ENCODE measurements at regions not wholly inside any gene's neighbourhood (a gene's known extent, or its start where the extent isn't known, plus 50 kb on each side); places are given as distances from the start of the nearest gene placed in this dataset.
A peak's percentile ranks its signal among the peaks of the same experiment; 100 is the strongest.
"Not testable (repeated sequence)": the region's sequence is repeated elsewhere in the genome, so short reads cannot be mapped to it uniquely, and the experiment has no call there.

- TF ChIP-seq CTCF (IDR thresholded peaks at IDR 0.05; ENCODE audit: low read depth, low read length) = no peak
- H3K4me3 ChIP-seq = no peak overlapping the region
- no peak for DNase-seq (ENCODE audit: low read depth in 1 of 2, low spot score in 1 of 2)
Measured at GRCh38 chr2:236994361-236994760, 91.3 kb upstream of the COPS8 start.

GRCh38 chr2:236997069-236997715, 88.5 kb upstream of the COPS8 start:
- Histone ChIP-seq H3K4me3 (no peak overlapping the region), H3K4me1 (ENCODE audit: low read depth) (peaks cover 7% of the 10 kb centered on the region), H3K27ac (no peak overlapping the region), H3K9me3 (ENCODE audit: low read depth) (no peaks in the 10 kb centered on the region), H3K36me3 (no peaks in the 10 kb centered on the region), H3K27me3 (no peaks in the 10 kb centered on the region)
- DNase-seq (ENCODE audit: low read depth in 1 of 2, low spot score in 1 of 2) = peak in 1 of 2 donors; percentile 40
- no peak for TF ChIP-seq CTCF (IDR thresholded peaks at IDR 0.05; ENCODE audit: low read depth, low read length)

More at GRCh38 chr2:236994361-236994760, 91.3 kb upstream of the COPS8 start:
- Histone ChIP-seq H3K4me1 (ENCODE audit: low read depth) (peaks cover 7% of the 10 kb centered on the region), H3K27ac (no peak overlapping the region), H3K27me3 (peaks cover 3% of the 10 kb centered on the region), H3K9me3 (ENCODE audit: low read depth) (no peaks in the 10 kb centered on the region), H3K36me3 (no peaks in the 10 kb centered on the region)

GRCh38 chr2:236998236-236998635, 87.5 kb upstream of the COPS8 start:
- H3K9me3 ChIP-seq (ENCODE audit: low read depth) = no peaks in the 10 kb centered on the region
- H3K27me3 ChIP-seq = no peaks in the 10 kb centered on the region
- peak in 1 of 2 donors; percentile 21 for DNase-seq (ENCODE audit: low read depth in 1 of 2, low spot score in 1 of 2)
- H3K4me1 ChIP-seq (ENCODE audit: low read depth) = peaks cover 7% of the 10 kb centered on the region
- no peak overlapping the region for H3K4me3 ChIP-seq
- no peak overlapping the region for H3K27ac ChIP-seq
- no peak for TF ChIP-seq CTCF (IDR thresholded peaks at IDR 0.05; ENCODE audit: low read depth, low read length)
- H3K36me3 ChIP-seq = no peaks in the 10 kb centered on the region

GRCh38 chr2:236998758-236999157, 86.9 kb upstream of the COPS8 start:
- H3K4me3 ChIP-seq = no peak overlapping the region
- H3K27me3 ChIP-seq = no peaks in the 10 kb centered on the region
- H3K27ac ChIP-seq = no peak overlapping the region
- no peak for TF ChIP-seq CTCF (IDR thresholded peaks at IDR 0.05; ENCODE audit: low read depth, low read length)
- H3K4me1 ChIP-seq (ENCODE audit: low read depth) = peaks cover 7% of the 10 kb centered on the region
- DNase-seq (ENCODE audit: low read depth in 1 of 2, low spot score in 1 of 2) = no peak
- no peaks in the 10 kb centered on the region for H3K9me3 ChIP-seq (ENCODE audit: low read depth)
- H3K36me3 ChIP-seq = no peaks in the 10 kb centered on the region

- Histone ChIP-seq H3K36me3 (no peaks in the 10 kb centered on the region), H3K27ac (no peak overlapping the region), H3K4me3 (no peak overlapping the region), H3K27me3 (no peaks in the 10 kb centered on the region), H3K4me1 (ENCODE audit: low read depth) (peaks cover 7% of the 10 kb centered on the region), H3K9me3 (ENCODE audit: low read depth) (no peaks in the 10 kb centered on the region)
- DNase-seq (ENCODE audit: low read depth in 1 of 2, low spot score in 1 of 2) = no peak
- no peak for TF ChIP-seq CTCF (IDR thresholded peaks at IDR 0.05; ENCODE audit: low read depth, low read length)
Measured at GRCh38 chr2:237000481-237000880, 85.2 kb upstream of the COPS8 start.

- not testable (repeated sequence) for DNase-seq (ENCODE audit: low read depth in 1 of 2, low spot score in 1 of 2); H3K4me1 ChIP-seq (ENCODE audit: low read depth)
Measured at GRCh38 chr2:237005341-237005740, 80.3 kb upstream of the COPS8 start.

More at GRCh38 chr2:237005341-237005740, 80.3 kb upstream of the COPS8 start:
- H3K4me3 ChIP-seq; H3K27me3 ChIP-seq; H3K36me3 ChIP-seq; H3K9me3 ChIP-seq (ENCODE audit: low read depth); H3K27ac ChIP-seq: not testable (repeated sequence)
